HEK293T (cell line): ENCODE measurements at regions not wholly inside any gene's neighbourhood (a gene's known extent, or its start where the extent isn't known, plus 50 kb on each side); places are given as distances from the start of the nearest gene placed in this dataset.
"Not testable (repeated sequence)": the region's sequence is repeated elsewhere in the genome, so short reads cannot be mapped to it uniquely, and the experiment has no call there.

Source experiments
- CTCF ChIA-PET: fragments of 350-600 bp; formaldehyde crosslinking; extraction: SDS; loops from one replicate; lab custom pipeline; 2021; ENCODE audit warnings: antibody characterized with exemption, inconsistent platforms; lab: Yijun Ruan, JAX
- POLR2A ChIA-PET: fragments of 350-600 bp; formaldehyde crosslinking; extraction: SDS; loops from one replicate; lab custom pipeline; 2020; ENCODE audit warnings: antibody characterized with exemption, inconsistent platforms; lab: Yijun Ruan, JAX
- DNase-seq: peaks from one replicate; pipeline ENCODE4 v3.0.0; 2012; ENCODE audit warnings: mixed read lengths; ENCODE audit errors: extremely low spot score
- ARNT ChIP-seq: fragments of 450-650 bp; IDR thresholded peaks from 2 replicates; pipeline ENCODE4 v1.6.1; 2017; ENCODE audit warnings: mild to moderate bottlenecking
- BHLHE40 ChIP-seq: fragments of 450-650 bp; IDR thresholded peaks from 2 replicates; pipeline ENCODE4 v1.6.1; 2016; ENCODE audit warnings: mild to moderate bottlenecking, moderate library complexity, borderline replicate concordance
- CTBP1 ChIP-seq: fragments of 450-650 bp; IDR thresholded peaks from 2 replicates; pipeline ENCODE4 v1.6.1; 2016; ENCODE audit warnings: borderline replicate concordance
- ELF4 ChIP-seq: fragments of 450-650 bp; IDR thresholded peaks from 2 replicates; pipeline ENCODE4 v1.6.1; 2017; ENCODE audit warnings: antibody characterized with exemption
- FOXA1 ChIP-seq: fragments of 450-650 bp; IDR thresholded peaks from 2 replicates; pipeline ENCODE4 v1.6.1; 2016; ENCODE audit warnings: mild to moderate bottlenecking
- FOXK2 ChIP-seq: fragments of 450-650 bp; IDR thresholded peaks from 2 replicates; pipeline ENCODE4 v1.6.1; 2016; ENCODE audit warnings: mild to moderate bottlenecking
- FOXM1 ChIP-seq: fragments of 450-650 bp; IDR thresholded peaks from 2 replicates; pipeline ENCODE4 v1.6.1; 2017; ENCODE audit warnings: mild to moderate bottlenecking, borderline replicate concordance
- HDGF ChIP-seq: fragments of 450-650 bp; IDR thresholded peaks from 2 replicates; pipeline ENCODE4 v1.6.1; 2017; ENCODE audit warnings: antibody characterized with exemption, borderline replicate concordance
- L3MBTL2 ChIP-seq: fragments of 450-650 bp; conservative IDR thresholded peaks from 2 replicates; pipeline ENCODE4 v1.6.1; 2016; ENCODE audit warnings: mild to moderate bottlenecking
- LEF1 ChIP-seq: fragments of 450-650 bp; IDR thresholded peaks from 2 replicates; pipeline ENCODE4 v1.6.1; 2017; ENCODE audit warnings: mild to moderate bottlenecking, borderline replicate concordance
- NFRKB ChIP-seq: fragments of 450-650 bp; IDR thresholded peaks from 2 replicates; pipeline ENCODE4 v1.6.1; 2016; ENCODE audit warnings: mild to moderate bottlenecking, moderate library complexity
- PKNOX1 ChIP-seq: fragments of 450-650 bp; IDR thresholded peaks from 2 replicates; pipeline ENCODE4 v1.6.1; 2016
- SP1 ChIP-seq: fragments of 450-650 bp; IDR thresholded peaks from 2 replicates; pipeline ENCODE4 v1.6.1; 2017
- SUZ12 ChIP-seq: fragments of 450-650 bp; IDR thresholded peaks from 2 replicates; pipeline ENCODE4 v1.6.1; 2016; ENCODE audit warnings: mild to moderate bottlenecking
- TARDBP ChIP-seq: fragments of 450-650 bp; IDR thresholded peaks from 2 replicates; pipeline ENCODE4 v1.6.1; 2016
- ZNF384 ChIP-seq: fragments of 450-650 bp; IDR thresholded peaks from 2 replicates; pipeline ENCODE4 v1.6.1; 2016

DNA sequence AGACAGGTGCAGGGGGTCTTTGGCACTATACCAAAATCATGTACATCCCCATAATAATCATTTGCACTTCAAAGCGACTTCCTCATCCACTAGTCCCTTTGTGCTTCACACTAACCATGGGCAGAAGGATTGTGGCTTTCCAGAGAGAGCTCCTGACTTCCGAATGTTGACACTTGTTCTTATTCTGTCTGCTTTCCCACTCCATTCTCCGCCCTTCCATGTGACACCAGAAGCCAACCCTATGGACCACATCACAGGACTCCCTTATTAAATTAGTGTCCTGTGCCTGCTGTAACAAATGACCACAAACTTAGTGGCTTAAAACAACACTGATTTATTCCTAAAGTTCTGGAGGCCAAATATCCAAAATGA lies 91.6 kb downstream of the CMC2 start:
- ChIA-PET CTCF (no interaction called here), POLR2A (no interaction called here)
- DNase-seq = no peak
- TF ChIP-seq LEF1 (no peak), SUZ12 (no peak), L3MBTL2 (no peak), HDGF (no peak), TARDBP (no peak), PKNOX1 (no peak), ELF4 (no peak), NFRKB (no peak), FOXA1 (no peak), FOXM1 (no peak), CTBP1 (no peak), SP1 (no peak), ZNF384 (no peak), FOXK2 (no peak)

DNA sequence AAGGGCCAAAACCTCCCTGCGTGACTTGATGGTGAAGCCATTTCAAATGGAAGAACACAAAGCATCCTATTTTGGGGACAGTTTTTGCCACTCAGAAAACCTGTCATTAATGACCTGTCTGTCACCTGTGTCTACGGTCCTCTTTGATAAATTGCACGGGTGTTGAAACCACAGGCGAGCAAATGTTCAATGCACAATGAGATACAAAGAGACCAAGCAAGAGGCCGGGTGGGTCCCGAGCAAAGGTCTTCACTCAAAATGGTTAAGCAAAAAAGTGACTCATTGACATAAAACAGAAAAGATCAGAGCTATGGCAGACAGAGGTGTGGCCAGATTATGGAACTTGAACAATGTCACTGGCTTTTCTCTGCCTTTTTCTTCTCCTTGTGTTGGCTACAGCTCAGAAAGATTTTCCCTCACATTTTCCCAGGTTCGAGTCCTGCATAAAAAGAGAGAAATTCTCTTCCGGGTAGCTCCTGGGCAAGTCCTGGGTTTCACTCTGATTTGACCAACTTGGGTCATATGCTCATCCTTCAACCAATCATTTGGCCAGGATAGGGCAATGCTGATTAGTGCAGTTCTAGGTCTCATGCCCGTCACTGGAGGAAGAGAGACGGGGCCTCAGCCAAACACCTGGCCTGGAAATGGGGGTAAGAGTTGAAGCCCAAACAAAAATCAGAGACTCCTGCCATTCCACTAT lies 92.2 kb downstream of the CMC2 start:
- no peak for TF ChIP-seq FOXA1
- TF ChIP-seq ZNF384 = no peak
- no peak for TF ChIP-seq BHLHE40
- TF ChIP-seq TARDBP = no peak
- no peak for TF ChIP-seq HDGF
- TF ChIP-seq SP1 = no peak
- no peak for TF ChIP-seq FOXK2
- TF ChIP-seq LEF1 = no peak
- TF ChIP-seq ELF4 = no peak
- no peak for TF ChIP-seq FOXM1
- no peak for TF ChIP-seq SUZ12
- no peak for TF ChIP-seq CTBP1
- no peak for TF ChIP-seq ARNT
- TF ChIP-seq PKNOX1 = no peak
- no peak for DNase-seq
- ChIA-PET POLR2A (no interaction called here), CTCF (no interaction called here)

DNA sequence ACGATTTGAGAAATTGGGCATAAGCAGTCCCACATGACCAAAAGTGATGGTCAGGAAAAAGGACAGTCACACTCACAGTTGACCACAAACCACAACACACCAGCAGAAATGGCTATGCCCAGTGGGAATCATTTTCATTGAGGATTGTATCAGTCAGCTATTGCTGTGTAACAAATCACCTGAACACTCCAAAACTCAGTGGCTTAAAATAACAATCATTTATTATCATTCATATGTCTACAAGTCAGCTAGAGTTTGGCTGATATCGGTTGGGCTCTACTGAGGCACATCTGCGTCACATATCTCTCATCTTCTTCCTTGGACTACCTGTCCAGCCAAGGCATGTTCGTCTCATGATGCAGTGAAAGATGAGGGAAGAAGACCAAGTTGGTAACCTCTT lies 93.3 kb downstream of the CMC2 start:
- ChIA-PET CTCF (no interaction called here), POLR2A (no interaction called here)
- TF ChIP-seq L3MBTL2 (no peak), NFRKB (no peak), ELF4 (no peak), ARNT (no peak), LEF1 (no peak), PKNOX1 (no peak), HDGF (no peak)
- no peak for DNase-seq

DNA sequence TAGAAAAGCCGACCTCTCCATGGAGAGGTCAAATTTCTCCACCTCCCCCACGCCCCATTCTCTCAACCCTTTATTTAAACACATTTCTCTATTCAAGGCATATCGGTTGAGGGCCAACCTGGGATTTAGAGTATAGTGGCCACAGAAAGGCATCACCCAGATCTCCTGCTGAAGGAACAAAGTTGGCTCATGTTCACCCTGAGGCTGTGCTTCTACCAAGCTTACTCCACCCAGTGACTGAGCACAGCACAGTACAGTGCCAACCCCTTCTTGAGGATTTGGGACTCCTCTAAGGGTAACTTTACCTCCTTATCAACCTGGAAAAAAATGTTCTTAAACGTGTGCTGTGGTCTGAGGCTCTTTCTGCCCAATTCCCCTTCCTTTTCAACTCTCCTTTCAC lies 94.0 kb downstream of the CMC2 start:
- POLR2A ChIA-PET = no interaction called here
- no peak for DNase-seq

DNA sequence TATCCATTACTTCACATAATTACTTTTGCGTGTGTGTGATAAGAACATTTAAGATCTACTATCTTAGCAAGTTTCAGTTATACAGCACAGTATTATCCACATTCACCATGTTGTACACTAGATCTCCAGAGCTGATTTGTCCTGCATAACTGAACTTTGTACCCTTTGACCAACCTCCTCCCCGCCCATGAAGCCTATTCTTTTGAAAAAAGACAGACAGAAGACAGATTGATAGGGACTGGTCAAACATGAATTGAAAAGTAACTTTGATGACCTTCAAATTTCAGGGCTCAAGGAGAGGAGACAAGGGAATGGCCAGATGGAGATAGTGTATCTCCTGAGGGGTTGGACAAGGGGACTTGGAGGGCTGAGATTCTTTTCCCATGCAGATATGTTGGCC lies 96.3 kb downstream of the CMC2 start:
- no peak for TF ChIP-seq ZNF384
- TF ChIP-seq FOXA1 = no peak
- no peak for TF ChIP-seq CTBP1
- TF ChIP-seq LEF1 = no peak
- no peak for TF ChIP-seq BHLHE40
- TF ChIP-seq SP1 = no peak
- TF ChIP-seq TARDBP = no peak
- no peak for TF ChIP-seq ELF4
- TF ChIP-seq FOXK2 = no peak
- no peak for TF ChIP-seq PKNOX1
- TF ChIP-seq L3MBTL2 = no peak
- TF ChIP-seq HDGF = no peak
- no peak for TF ChIP-seq NFRKB
- TF ChIP-seq SUZ12 = no peak
- no peak for TF ChIP-seq FOXM1
- no peak for TF ChIP-seq ARNT
- CTCF ChIA-PET = no interaction called here
- no peak for DNase-seq
- POLR2A ChIA-PET = no interaction called here

More for the DNA sequence above, 94.0 kb downstream of the CMC2 start:
- CTCF ChIA-PET = no interaction called here
- no peak for TF ChIP-seq SP1
- no peak for TF ChIP-seq ZNF384
- TF ChIP-seq L3MBTL2 = no peak
- no peak for TF ChIP-seq FOXM1
- no peak for TF ChIP-seq ARNT
- no peak for TF ChIP-seq SUZ12
- TF ChIP-seq FOXA1 = no peak

DNA sequence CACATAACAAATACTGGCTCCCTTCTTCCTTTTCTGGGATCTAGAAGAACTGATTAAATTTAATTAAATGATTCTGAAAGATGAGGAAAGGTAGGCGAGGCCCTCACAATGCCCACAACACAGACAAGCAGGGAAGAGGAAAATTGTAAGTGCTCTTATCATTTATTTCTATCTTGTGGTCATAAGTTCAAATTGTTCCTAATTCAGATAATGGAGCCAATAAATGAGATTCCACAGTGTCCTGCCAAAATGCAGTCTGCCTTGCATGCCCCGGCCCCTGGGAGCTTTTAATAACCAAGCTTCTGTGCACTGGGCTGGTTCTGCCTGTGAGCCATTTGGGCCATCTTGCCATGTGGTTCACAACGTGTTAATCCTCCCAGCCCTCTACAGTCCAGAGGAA lies 97.0 kb downstream of the CMC2 start:
- TF ChIP-seq CTBP1 (no peak), ZNF384 (no peak), SP1 (no peak), LEF1 (no peak), ELF4 (no peak), L3MBTL2 (no peak), SUZ12 (no peak), FOXK2 (no peak), TARDBP (no peak), ARNT (no peak), FOXM1 (no peak), PKNOX1 (no peak), HDGF (no peak), FOXA1 (no peak), NFRKB (no peak), BHLHE40 (no peak)
- no peak for DNase-seq
- CTCF ChIA-PET = no interaction called here
- POLR2A ChIA-PET = no interaction called here

DNA sequence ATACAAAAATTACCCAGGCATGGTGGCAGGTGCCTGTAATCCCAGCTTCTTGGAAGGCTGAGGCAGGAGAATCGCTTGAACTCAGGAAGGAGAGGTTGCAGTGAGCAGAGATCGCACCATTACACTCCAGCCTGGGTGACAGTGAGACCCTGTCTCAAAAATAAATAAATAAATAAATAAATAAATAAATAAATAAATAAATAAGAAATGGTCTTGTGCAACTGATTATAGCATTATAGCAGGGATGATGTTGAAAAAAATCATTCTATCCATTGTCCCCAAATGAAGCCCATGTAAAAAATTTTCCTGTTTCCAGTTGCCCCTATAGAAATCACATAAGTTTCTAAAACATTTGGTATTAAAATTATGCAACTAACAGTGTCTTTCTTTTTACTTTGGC lies 100.5 kb downstream of the CMC2 start:
- POLR2A ChIA-PET, DNase-seq, CTCF ChIA-PET: not testable (repeated sequence)
